ENCODE measurements at regions not wholly inside any gene's neighbourhood (a gene's known extent, or its start where the extent isn't known, plus 50 kb on each side); places are given as distances from the start of the nearest gene placed in this dataset.

DNA sequence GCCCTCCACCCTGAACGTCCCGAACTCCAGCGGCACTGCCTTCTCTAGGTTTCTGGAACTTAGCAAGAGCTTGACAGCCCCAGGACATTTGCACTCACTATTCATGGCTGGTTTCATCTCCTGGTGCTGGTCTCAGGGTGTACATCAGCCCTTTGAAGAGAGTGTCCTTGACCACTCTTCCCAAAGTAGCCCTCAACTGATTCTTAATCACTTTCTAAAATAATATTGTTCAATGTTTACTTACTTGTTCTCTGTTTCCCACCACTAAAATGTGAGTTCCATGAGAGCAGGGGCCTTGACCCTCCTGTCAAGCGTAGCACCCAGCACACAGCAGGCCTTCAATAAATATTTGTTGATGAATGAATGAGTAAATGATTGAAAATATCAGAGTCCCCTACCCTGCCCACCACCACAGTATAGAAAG lies 262.5 kb downstream of the RHOU start (continued):
- TF ChIP-seq, protein P1, sequence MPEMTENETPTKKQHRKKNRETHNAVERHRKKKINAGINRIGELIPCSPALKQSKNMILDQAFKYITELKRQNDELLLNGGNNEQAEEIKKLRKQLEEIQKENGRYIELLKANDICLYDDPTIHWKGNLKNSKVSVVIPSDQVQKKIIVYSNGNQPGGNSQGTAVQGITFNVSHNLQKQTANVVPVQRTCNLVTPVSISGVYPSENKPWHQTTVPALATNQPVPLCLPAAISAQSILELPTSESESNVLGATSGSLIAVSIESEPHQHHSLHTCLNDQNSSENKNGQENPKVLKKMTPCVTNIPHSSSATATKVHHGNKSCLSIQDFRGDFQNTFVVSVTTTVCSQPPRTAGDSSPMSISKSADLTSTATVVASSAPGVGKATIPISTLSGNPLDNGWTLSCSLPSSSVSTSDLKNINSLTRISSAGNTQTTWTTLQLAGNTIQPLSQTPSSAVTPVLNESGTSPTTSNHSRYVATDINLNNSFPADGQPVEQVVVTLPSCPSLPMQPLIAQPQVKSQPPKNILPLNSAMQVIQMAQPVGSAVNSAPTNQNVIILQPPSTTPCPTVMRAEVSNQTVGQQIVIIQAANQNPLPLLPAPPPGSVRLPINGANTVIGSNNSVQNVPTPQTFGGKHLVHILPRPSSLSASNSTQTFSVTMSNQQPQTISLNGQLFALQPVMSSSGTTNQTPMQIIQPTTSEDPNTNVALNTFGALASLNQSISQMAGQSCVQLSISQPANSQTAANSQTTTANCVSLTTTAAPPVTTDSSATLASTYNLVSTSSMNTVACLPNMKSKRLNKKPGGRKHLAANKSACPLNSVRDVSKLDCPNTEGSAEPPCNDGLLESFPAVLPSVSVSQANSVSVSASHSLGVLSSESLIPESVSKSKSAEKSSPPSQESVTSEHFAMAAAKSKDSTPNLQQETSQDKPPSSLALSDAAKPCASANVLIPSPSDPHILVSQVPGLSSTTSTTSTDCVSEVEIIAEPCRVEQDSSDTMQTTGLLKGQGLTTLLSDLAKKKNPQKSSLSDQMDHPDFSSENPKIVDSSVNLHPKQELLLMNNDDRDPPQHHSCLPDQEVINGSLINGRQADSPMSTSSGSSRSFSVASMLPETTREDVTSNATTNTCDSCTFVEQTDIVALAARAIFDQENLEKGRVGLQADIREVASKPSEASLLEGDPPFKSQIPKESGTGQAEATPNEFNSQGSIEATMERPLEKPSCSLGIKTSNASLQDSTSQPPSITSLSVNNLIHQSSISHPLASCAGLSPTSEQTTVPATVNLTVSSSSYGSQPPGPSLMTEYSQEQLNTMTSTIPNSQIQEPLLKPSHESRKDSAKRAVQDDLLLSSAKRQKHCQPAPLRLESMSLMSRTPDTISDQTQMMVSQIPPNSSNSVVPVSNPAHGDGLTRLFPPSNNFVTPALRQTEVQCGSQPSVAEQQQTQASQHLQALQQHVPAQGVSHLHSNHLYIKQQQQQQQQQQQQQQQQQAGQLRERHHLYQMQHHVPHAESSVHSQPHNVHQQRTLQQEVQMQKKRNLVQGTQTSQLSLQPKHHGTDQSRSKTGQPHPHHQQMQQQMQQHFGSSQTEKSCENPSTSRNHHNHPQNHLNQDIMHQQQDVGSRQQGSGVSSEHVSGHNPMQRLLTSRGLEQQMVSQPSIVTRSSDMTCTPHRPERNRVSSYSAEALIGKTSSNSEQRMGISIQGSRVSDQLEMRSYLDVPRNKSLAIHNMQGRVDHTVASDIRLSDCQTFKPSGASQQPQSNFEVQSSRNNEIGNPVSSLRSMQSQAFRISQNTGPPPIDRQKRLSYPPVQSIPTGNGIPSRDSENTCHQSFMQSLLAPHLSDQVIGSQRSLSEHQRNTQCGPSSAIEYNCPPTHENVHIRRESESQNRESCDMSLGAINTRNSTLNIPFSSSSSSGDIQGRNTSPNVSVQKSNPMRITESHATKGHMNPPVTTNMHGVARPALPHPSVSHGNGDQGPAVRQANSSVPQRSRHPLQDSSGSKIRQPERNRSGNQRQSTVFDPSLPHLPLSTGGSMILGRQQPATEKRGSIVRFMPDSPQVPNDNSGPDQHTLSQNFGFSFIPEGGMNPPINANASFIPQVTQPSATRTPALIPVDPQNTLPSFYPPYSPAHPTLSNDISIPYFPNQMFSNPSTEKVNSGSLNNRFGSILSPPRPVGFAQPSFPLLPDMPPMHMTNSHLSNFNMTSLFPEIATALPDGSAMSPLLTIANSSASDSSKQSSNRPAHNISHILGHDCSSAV (CRISPR knock-in tag; IDR thresholded peaks at IDR 0.05; ENCODE audit: borderline replicate concordance): no peak
- TF ChIP-seq SOX6 (IDR thresholded peaks at IDR 0.05) (no peak), SOX6 (CRISPR knock-in tag; IDR thresholded peaks at IDR 0.05) (peak; percentile 87), ZNF124 (CRISPR knock-in tag; IDR thresholded peaks at IDR 0.05) (no peak), RBM39 (IDR thresholded peaks at IDR 0.05; ENCODE audit: low read depth, low read length, poor library complexity, severe bottlenecking) (no peak), FOXJ3 (CRISPR knock-in tag; IDR thresholded peaks at IDR 0.05; ENCODE audit: borderline replicate concordance) (peak; percentile 79; the same call in 1 of the 2 replicates), FOXP1 (IDR thresholded peaks at IDR 0.05) (no peak), FOXP1 (CRISPR knock-in tag; IDR thresholded peaks at IDR 0.05) (peak; percentile 43; the same call in 1 of the 2 replicates), EP300 (IDR thresholded peaks at IDR 0.05; ENCODE audit: low read depth in 2 of 2, low read length in 2 of 2) (peak in 1 of 2 experiments; percentile 87; a peak in 2 of 4 replicates), EP300 (CRISPR knock-in tag; IDR thresholded peaks at IDR 0.05; ENCODE audit: borderline replicate concordance) (no peak), RARA (CRISPR knock-in tag; IDR thresholded peaks at IDR 0.05) (peak; percentile 83; the same call in 1 of the 2 replicates), TSC22D2 (CRISPR knock-in tag; IDR thresholded peaks at IDR 0.05; ENCODE audit: borderline replicate concordance) (no peak), SRSF9 (IDR thresholded peaks at IDR 0.05; ENCODE audit: borderline replicate concordance, insufficient read depth, low read depth, low read length, poor library complexity, severe bottlenecking) (no peak), AHR (CRISPR knock-in tag; IDR thresholded peaks at IDR 0.05) (no peak), SP4 (CRISPR knock-in tag; IDR thresholded peaks at IDR 0.05) (no peak), KLF11 (CRISPR knock-in tag; IDR thresholded peaks at IDR 0.05) (no peak), ZNF792 (CRISPR knock-in tag; IDR thresholded peaks at IDR 0.05) (no peak)
- TF ChIP-seq, protein P2, sequence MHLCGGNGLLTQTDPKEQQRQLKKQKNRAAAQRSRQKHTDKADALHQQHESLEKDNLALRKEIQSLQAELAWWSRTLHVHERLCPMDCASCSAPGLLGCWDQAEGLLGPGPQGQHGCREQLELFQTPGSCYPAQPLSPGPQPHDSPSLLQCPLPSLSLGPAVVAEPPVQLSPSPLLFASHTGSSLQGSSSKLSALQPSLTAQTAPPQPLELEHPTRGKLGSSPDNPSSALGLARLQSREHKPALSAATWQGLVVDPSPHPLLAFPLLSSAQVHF (CRISPR knock-in tag; IDR thresholded peaks at IDR 0.05): no peak
- TF ChIP-seq, protein P3, sequence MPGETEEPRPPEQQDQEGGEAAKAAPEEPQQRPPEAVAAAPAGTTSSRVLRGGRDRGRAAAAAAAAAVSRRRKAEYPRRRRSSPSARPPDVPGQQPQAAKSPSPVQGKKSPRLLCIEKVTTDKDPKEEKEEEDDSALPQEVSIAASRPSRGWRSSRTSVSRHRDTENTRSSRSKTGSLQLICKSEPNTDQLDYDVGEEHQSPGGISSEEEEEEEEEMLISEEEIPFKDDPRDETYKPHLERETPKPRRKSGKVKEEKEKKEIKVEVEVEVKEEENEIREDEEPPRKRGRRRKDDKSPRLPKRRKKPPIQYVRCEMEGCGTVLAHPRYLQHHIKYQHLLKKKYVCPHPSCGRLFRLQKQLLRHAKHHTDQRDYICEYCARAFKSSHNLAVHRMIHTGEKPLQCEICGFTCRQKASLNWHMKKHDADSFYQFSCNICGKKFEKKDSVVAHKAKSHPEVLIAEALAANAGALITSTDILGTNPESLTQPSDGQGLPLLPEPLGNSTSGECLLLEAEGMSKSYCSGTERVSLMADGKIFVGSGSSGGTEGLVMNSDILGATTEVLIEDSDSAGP (CRISPR knock-in tag; IDR thresholded peaks at IDR 0.05; ENCODE audit: borderline replicate concordance): no peak
- TF ChIP-seq, protein P4, sequence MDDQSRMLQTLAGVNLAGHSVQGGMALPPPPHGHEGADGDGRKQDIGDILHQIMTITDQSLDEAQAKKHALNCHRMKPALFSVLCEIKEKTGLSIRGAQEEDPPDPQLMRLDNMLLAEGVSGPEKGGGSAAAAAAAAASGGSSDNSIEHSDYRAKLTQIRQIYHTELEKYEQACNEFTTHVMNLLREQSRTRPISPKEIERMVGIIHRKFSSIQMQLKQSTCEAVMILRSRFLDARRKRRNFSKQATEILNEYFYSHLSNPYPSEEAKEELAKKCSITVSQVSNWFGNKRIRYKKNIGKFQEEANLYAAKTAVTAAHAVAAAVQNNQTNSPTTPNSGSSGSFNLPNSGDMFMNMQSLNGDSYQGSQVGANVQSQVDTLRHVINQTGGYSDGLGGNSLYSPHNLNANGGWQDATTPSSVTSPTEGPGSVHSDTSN (CRISPR knock-in tag; IDR thresholded peaks at IDR 0.05; ENCODE audit: borderline replicate concordance): no peak

All from HepG2 (cell line).